Myocyte (in vitro differentiated cells): ENCODE measurements at regions not wholly inside any gene's neighbourhood (a gene's known extent, or its start where the extent isn't known, plus 50 kb on each side); places are given as distances from the start of the nearest gene placed in this dataset.

Source experiments
- DNase-seq: peaks from one replicate; pipeline ENCODE4 v3.0.0-alpha.2; 2012; ENCODE audit warnings: low read depth

GRCh38 chr5:53825016-53825415 lies 264.6 kb downstream of the NDUFS4 start:
- peak; percentile 33 for DNase-seq

- DNase-seq = no peak
These were observed 265.5 kb downstream of the NDUFS4 start for GRCh38 chr5:53825926-53826325.

DNA sequence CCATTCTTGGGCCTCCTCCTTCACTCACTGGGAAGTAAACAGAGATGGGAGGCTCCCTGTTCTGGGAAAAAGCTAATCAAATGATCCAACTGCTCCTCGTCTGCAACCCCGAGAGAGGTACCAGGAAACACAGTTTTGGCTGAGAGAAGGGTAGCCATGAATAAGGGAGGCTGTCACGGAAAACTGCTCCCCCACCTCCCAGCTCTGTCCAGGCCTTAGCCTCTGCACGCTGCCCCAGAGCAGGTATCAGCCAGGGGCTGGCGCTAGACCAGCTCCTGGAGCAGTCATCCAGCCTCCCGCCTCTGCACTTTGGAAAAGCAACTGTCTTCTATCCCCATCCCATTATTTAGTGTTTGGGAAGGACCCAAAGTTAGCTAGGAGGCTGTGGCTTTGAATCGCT lies 266.1 kb downstream of the NDUFS4 start:
- no peak for DNase-seq

GRCh38 chr5:53827211-53827651 lies 266.8 kb downstream of the NDUFS4 start:
- no peak for DNase-seq

- peak; percentile 6 for DNase-seq
These were observed 271.1 kb downstream of the NDUFS4 start for GRCh38 chr5:53831496-53831895.
